H9 (cell line): ENCODE measurements at regions not wholly inside any gene's neighbourhood (a gene's known extent, or its start where the extent isn't known, plus 50 kb on each side); places are given as distances from the start of the nearest gene placed in this dataset.

ENCODE experiments used
- DNase-seq: peaks from one replicate; pipeline ENCODE4 v3.0.0-alpha.2; 2017
- H2AFZ ChIP-seq: one replicate; pipeline ENCODE4 v1.6.1; 2013; ENCODE audit warnings: mild to moderate bottlenecking, low read length, control low read depth, moderate library complexity
- H2AK5ac ChIP-seq: 2 replicates; pipeline ENCODE4 v1.6.1; 2013; ENCODE audit warnings: low read length, control low read depth, mixed read lengths; ENCODE audit not compliant: insufficient read length
- H2BK120ac ChIP-seq: one replicate; pipeline ENCODE4 v1.6.1; 2013; ENCODE audit warnings: low read depth, mild to moderate bottlenecking, low read length, control low read depth, inconsistent platforms; ENCODE audit not compliant: poor library complexity, severe bottlenecking
- H2BK12ac ChIP-seq: 2 replicates; pipeline ENCODE4 v1.6.1; 2013; ENCODE audit warnings: low read length, control low read depth, mixed read lengths, low read depth; ENCODE audit not compliant: insufficient read length
- H2BK15ac ChIP-seq: 2 replicates; pipeline ENCODE4 v1.6.1; 2013; ENCODE audit warnings: low read depth, low read length, control low read depth
- H2BK20ac ChIP-seq: one replicate; pipeline ENCODE4 v1.6.1; 2013; ENCODE audit warnings: low read depth, mild to moderate bottlenecking, low read length, control low read depth, inconsistent platforms; ENCODE audit not compliant: poor library complexity, severe bottlenecking
- H2BK5ac ChIP-seq: 2 replicates; pipeline ENCODE4 v1.6.1; 2013; ENCODE audit warnings: low read length, control low read depth, mixed read lengths; ENCODE audit not compliant: insufficient read length
- H3K14ac ChIP-seq: 2 replicates; pipeline ENCODE4 v1.6.1; 2013; ENCODE audit warnings: low read length, control low read depth; ENCODE audit not compliant: insufficient read depth
- H3K18ac ChIP-seq: 2 replicates; pipeline ENCODE4 v1.6.1; 2013; ENCODE audit warnings: low read depth, mild to moderate bottlenecking, mixed read lengths, low read length, control low read depth; ENCODE audit not compliant: insufficient read length
- H3K23ac ChIP-seq: 2 replicates; pipeline ENCODE4 v1.6.1; 2013; ENCODE audit warnings: low read length, control low read depth, mixed read lengths, low read depth; ENCODE audit not compliant: insufficient read length
- H3K23me2 ChIP-seq: 2 replicates; pipeline ENCODE4 v1.6.1; 2013; ENCODE audit warnings: low read depth, mild to moderate bottlenecking, mixed read lengths, low read length, control low read depth; ENCODE audit not compliant: insufficient read length, poor library complexity, severe bottlenecking
- H3K27ac ChIP-seq: 2 replicates; pipeline ENCODE4 v1.5.1; 2013; ENCODE audit warnings: low read length, control low read depth, mixed read lengths, low read depth; ENCODE audit not compliant: insufficient read length
- H3K27me3 ChIP-seq: 2 replicates; pipeline ENCODE4 v1.6.1; 2013; ENCODE audit warnings: low read length, control low read depth, inconsistent platforms; ENCODE audit not compliant: insufficient read depth
- H3K4ac ChIP-seq: 2 replicates; pipeline ENCODE4 v1.6.1; 2013; ENCODE audit warnings: low read depth, mild to moderate bottlenecking, control low read depth, inconsistent platforms, low read length, moderate library complexity
- H3K4me1 ChIP-seq: 2 replicates; pipeline ENCODE4 v1.6.1; 2013; ENCODE audit warnings: low read length, control low read depth, inconsistent platforms; ENCODE audit not compliant: insufficient read depth
- H3K4me2 ChIP-seq: 2 replicates; pipeline ENCODE4 v1.6.1; 2013; ENCODE audit warnings: low read length, control low read depth, mixed read lengths; ENCODE audit not compliant: insufficient read length, insufficient read depth
- H3K56ac ChIP-seq: 2 replicates; pipeline ENCODE4 v1.6.1; 2013; ENCODE audit warnings: low read depth, mild to moderate bottlenecking, mixed read lengths, low read length, control low read depth; ENCODE audit not compliant: insufficient read length
- H3K79me1 ChIP-seq: 2 replicates; pipeline ENCODE4 v1.6.1; 2013; ENCODE audit warnings: low read depth, mild to moderate bottlenecking, moderate library complexity, low read length, control low read depth, inconsistent platforms; ENCODE audit not compliant: insufficient read depth, poor library complexity, severe bottlenecking
- H3K79me2 ChIP-seq: 2 replicates; pipeline ENCODE4 v1.6.1; 2013; ENCODE audit warnings: low read length, control low read depth, inconsistent platforms; ENCODE audit not compliant: insufficient read depth
- H3K9ac ChIP-seq: 2 replicates; pipeline ENCODE4 v1.6.1; 2013; ENCODE audit warnings: low read length, control low read depth, mixed read lengths; ENCODE audit not compliant: insufficient read length; ENCODE audit errors: extremely low read depth
- H3K9me3 ChIP-seq: one replicate; pipeline ENCODE4 v1.6.1; 2013; ENCODE audit warnings: low read depth, low read length, inconsistent platforms; ENCODE audit not compliant: control insufficient read depth
- H3T11ph ChIP-seq: one replicate; pipeline ENCODE4 v1.6.1; 2013; ENCODE audit warnings: mild to moderate bottlenecking, low read length, control low read depth, inconsistent platforms
- H4K20me1 ChIP-seq: one replicate; pipeline ENCODE4 v1.6.1; 2013; ENCODE audit not compliant: control insufficient read depth, insufficient read length, insufficient read depth
- H4K5ac ChIP-seq: 2 replicates; pipeline ENCODE4 v1.6.1; 2013; ENCODE audit warnings: low read depth, mild to moderate bottlenecking, mixed read lengths, low read length, control low read depth; ENCODE audit not compliant: insufficient read length
- H4K8ac ChIP-seq: replicated peaks from 2 replicates; pipeline ENCODE4 v1.6.1; 2013; ENCODE audit warnings: low read length, control low read depth, mixed read lengths, low read depth; ENCODE audit not compliant: insufficient read length
- H4K91ac ChIP-seq: 2 replicates; pipeline ENCODE4 v1.6.1; 2013; ENCODE audit warnings: low read depth, mild to moderate bottlenecking, moderate library complexity, mixed read lengths, low read length, control low read depth; ENCODE audit not compliant: insufficient read length
- H3K27ac Mint-ChIP-seq, 3 experiments: 2 replicates in 2 of 3; 3 replicates in 1 of 3; pipeline ENCODE4 v1.8.0; 2020 to 2021; ENCODE audit warnings: mixed read lengths in 3 of 3, mild to moderate bottlenecking in 1 of 3, moderate library complexity in 1 of 3
- H3K27me3 Mint-ChIP-seq: 2 replicates; pipeline ENCODE4 v1.8.0; 2021; ENCODE audit warnings: low read depth, mild to moderate bottlenecking, moderate library complexity, mixed read lengths
- H3K36me3 Mint-ChIP-seq, 3 experiments: 2 replicates in 2 of 3; 3 replicates in 1 of 3; pipeline ENCODE4 v1.8.0; 2020 to 2021; ENCODE audit warnings: low read depth in 3 of 3, mixed read lengths in 3 of 3; ENCODE audit not compliant: insufficient read depth in 1 of 3
- H3K4me1 Mint-ChIP-seq, 2 experiments: 2 replicates each; pipeline ENCODE4 v1.8.0; 2020; ENCODE audit warnings: mixed read lengths in 2 of 2
- H3K4me3 Mint-ChIP-seq, 2 experiments: 2 replicates in 1 of 2; 3 replicates in 1 of 2; pipeline ENCODE4 v1.8.0; 2020 to 2021; ENCODE audit warnings: mild to moderate bottlenecking in 2 of 2, mixed read lengths in 2 of 2, moderate library complexity in 1 of 2
- H3K9me3 Mint-ChIP-seq, 2 experiments: 2 replicates in 1 of 2; 3 replicates in 1 of 2; pipeline ENCODE4 v1.8.0; 2020; ENCODE audit warnings: mild to moderate bottlenecking in 2 of 2, mixed read lengths in 2 of 2, moderate library complexity in 1 of 2
- CTCF ChIP-seq: fragments of 200-600 bp; sonication (generic); conservative IDR thresholded peaks from 3 replicates; pipeline ENCODE4 v1.8.0; 2021; ENCODE audit warnings: antibody characterized with exemption, mild to moderate bottlenecking
- WGBS: extraction: QIAGEN DNeasy Blood & Tissue Kit; methylation state at CpG from one replicate; pipeline ENCODE4 v1.1.7; 2013; ENCODE audit warnings: missing lambda C conversion rate, low lambda C conversion rate, mixed read lengths; ENCODE audit not compliant: insufficient read length; ENCODE audit errors: extremely low coverage; 5-methylcytosine and 5-hydroxymethylcytosine counted together

DNA sequence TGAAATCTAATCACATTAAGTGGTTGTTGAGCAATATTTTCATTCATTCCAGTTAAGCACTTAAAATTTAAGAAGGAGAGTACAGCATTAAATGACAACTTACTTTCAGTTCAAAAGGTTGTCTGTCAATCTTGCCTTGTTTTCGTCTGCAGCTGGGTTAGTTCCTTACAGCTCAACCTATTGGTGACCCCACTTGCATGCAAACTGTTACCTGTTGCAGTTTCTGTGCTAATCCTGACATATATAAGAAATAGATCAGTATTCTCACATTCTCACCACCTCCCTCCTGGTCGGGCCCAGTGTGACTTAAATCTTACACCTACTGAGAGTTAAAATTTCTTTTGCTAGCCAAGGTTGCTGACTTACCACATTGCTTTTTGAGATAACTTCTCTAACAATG is 191.8 kb upstream of the SMC2 start:
- no peak overlapping the region for H2BK12ac ChIP-seq
- no peak overlapping the region for H4K8ac ChIP-seq
- H3K9me3 ChIP-seq = no peaks in the 10 kb centered on the region
- H2BK5ac ChIP-seq = no peak overlapping the region
- H4K91ac ChIP-seq = no peak overlapping the region
- no peak overlapping the region for H3K4ac ChIP-seq
- no peaks in the 10 kb centered on the region for H3K23me2 ChIP-seq
- no peaks in the 10 kb centered on the region for H3K36me3 Mint-ChIP-seq
- H3K9ac ChIP-seq = no peak overlapping the region
- H3K27me3 Mint-ChIP-seq = no peaks in the 10 kb centered on the region
- peaks cover 0 to 2% of the 10 kb centered on the region in 2 experiments; a peak in 2 of 4 replicates for H3K4me1 Mint-ChIP-seq
- H2AK5ac ChIP-seq = no peak overlapping the region
- H3K56ac ChIP-seq = no peak overlapping the region
- no CpG with 5 or more reads among the region's 2 CpGs for WGBS
- no peak overlapping the region for H2BK120ac ChIP-seq
- no peak overlapping the region for H3T11ph ChIP-seq
- no peaks in the 10 kb centered on the region for H3K79me2 ChIP-seq
- H3K9me3 Mint-ChIP-seq = no peaks in the 10 kb centered on the region; a peak in 1 of 5 replicates
- no peaks in the 10 kb centered on the region for H3K79me1 ChIP-seq
- no peak overlapping the region for H2AFZ ChIP-seq
- TF ChIP-seq CTCF = no peak
- H3K27ac Mint-ChIP-seq = no peak overlapping the region
- no peak overlapping the region for H2BK20ac ChIP-seq
- H3K27me3 ChIP-seq = no peaks in the 10 kb centered on the region
- H3K18ac ChIP-seq = no peak overlapping the region
- no peak overlapping the region for H3K4me2 ChIP-seq
- H4K5ac ChIP-seq = no peak overlapping the region
- no peak for DNase-seq
- H3K23ac ChIP-seq = no peak overlapping the region
- no peaks in the 10 kb centered on the region for H4K20me1 ChIP-seq
- no peak overlapping the region for H3K27ac ChIP-seq
- H3K4me3 Mint-ChIP-seq = no peak overlapping the region
- H2BK15ac ChIP-seq = no peak overlapping the region
- H3K14ac ChIP-seq = no peak overlapping the region
- H3K4me1 ChIP-seq = no peaks in the 10 kb centered on the region
